ENCODE measurements at regions not wholly inside any gene's neighbourhood (a gene's known extent, or its start where the extent isn't known, plus 50 kb on each side); places are given as distances from the start of the nearest gene placed in this dataset.

GRCh38 chr12:86931714-86932113, 675.5 kb upstream of the MGAT4C start:
- no peak for TF ChIP-seq CTCF (IDR thresholded peaks at IDR 0.05)
- no peak for TF ChIP-seq POLR2A (IDR thresholded peaks at IDR 0.05)
